ENCODE measurements at regions not wholly inside any gene's neighbourhood (a gene's known extent, or its start where the extent isn't known, plus 50 kb on each side); places are given as distances from the start of the nearest gene placed in this dataset.

GRCh38 chr11:113634940-113635575 lies 71.0 kb downstream of the TMPRSS5 start:
- DNase-seq (ENCODE audit: low read depth, low spot score), result no peak

DNA sequence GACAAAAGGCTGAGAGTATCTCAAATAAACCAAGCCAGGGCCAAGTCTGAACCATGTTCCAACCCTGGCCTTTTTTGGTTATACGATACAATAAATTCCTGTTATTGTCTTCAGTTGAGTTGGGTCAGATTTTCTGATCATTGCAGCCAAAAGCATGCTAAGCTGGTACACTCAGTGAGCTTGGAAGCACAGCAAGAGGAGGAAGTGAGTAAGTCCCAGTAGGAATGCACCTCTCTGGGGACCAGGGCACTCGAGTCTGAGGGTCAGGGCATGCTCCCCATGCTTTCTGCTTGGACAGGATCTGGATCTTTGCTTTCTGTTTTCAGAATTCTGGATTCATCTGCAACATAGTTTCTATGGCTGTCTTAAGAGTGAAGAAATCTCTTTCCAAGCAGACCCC lies 73.1 kb downstream of the TMPRSS5 start:
- no peak for DNase-seq (ENCODE audit: low read depth, low spot score)

DNA sequence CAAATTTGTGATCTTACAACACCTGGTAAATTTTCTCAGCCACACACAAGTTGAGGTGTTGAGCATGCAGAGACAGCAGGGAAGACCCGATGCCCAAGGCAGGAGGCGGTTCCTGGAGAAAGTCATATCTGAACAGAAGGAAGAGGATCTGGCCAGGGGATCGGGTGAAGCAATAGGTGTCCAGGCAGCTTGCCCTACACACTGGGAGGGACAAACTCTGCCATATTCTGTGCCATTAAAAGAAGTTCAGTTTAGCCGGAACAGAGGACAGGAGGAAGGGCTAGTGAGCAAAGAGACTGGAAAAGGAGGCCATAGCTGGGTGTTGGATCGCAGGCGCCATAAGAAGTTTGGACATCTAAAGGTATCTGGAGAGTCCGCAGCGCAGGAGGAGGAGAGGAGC lies 76.5 kb downstream of the TMPRSS5 start:
- DNase-seq (ENCODE audit: low read depth, low spot score), result no peak

DNA sequence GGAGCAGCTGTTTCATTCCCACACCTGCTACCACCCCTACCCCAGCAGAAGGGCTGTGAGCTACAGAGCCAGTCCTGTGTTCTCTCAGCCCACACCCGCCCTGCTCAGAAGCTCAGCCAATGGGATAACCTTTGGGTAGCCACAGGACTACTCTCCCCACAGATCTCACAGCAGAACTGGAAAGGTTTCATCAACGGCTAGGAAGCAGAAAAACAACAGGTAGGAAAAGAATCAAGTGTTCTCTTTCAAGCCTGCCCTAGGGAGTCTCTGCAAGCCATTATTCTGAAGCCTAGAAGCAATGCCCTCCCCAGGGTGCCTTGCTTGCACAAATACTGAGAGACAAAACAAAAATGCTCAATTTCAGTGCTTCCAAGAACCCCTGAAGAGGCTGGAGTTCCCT lies 77.2 kb downstream of the TMPRSS5 start:
- no peak for DNase-seq (ENCODE audit: low read depth, low spot score)

DNA sequence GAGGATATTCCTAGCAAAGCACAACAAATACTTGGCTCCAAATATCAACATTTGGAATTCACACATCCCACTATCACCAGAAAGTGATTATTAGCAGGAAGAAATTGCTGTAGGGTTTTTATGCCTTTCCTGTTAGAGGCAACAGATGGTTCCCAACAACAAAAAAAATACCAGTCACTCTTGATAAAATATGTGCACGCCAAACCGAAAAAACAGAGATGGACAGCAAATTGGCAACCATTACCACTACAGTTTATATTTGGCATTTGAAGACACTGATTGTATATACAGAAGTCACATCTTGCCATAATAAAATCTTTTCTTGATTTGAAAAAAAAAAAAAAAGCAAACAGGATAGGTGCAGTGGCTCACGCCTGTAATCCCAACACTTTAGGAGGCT lies 78.2 kb downstream of the TMPRSS5 start:
- no peak for DNase-seq (ENCODE audit: low read depth, low spot score)

DNA sequence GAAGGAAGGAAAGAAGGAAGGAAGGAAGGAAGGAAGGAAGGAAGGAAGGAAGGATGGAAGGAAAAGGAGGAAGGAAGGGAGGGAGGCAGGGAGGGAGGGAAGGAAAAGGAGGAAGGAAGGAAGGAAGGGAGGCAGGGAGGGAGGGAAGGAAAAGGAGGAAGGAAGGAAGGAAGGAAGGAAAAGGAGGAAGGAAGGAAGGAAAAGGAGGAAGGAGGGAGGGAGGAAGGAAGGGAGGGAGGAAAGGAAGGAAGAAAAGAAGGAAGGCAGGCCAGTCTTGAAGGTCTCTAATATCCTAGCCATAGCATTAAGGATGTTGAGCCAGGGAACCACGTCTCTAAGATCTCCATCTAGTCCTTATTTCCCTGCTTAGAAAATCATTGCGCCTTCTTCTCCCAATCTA lies 78.8 kb downstream of the TMPRSS5 start:
- DNase-seq (ENCODE audit: low read depth, low spot score), result no peak

GRCh38 chr11:113626736-113627135 lies 79.4 kb downstream of the TMPRSS5 start:
- no peak for DNase-seq (ENCODE audit: low read depth, low spot score)

GRCh38 chr11:113623114-113623513 lies 83.0 kb downstream of the TMPRSS5 start:
- no peak for DNase-seq (ENCODE audit: low read depth, low spot score)

GRCh38 chr11:113618360-113618759 lies 87.7 kb downstream of the TMPRSS5 start:
- DNase-seq (ENCODE audit: low read depth, low spot score), result no peak

GRCh38 chr11:113615773-113616172 lies 90.3 kb downstream of the TMPRSS5 start:
- DNase-seq (ENCODE audit: low read depth, low spot score), result no peak

- DNase-seq (ENCODE audit: low read depth, low spot score), result no peak
Measured at GRCh38 chr11:113615098-113615497, 91.0 kb downstream of the TMPRSS5 start.

DNA sequence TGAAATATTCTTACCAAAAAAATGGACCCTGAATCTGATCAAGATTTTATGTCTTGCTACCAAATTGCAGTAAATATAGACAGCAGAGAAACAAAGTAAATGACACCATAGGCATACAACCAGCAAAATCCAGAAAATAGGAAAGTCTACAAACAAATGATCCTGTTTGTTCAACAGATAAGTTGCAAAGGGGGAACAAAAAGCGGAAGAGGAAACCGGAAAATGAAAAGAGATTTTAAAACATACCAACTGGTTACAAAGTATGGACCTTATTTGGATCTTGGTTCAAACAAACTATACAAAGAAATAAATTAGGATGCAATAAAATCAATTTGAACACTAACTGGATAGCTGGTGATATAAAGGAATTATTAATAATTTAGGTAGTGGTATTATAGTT lies 92.0 kb downstream of the TMPRSS5 start:
- no peak for DNase-seq (ENCODE audit: low read depth, low spot score)

- no peak for DNase-seq (ENCODE audit: low read depth, low spot score)
Measured at GRCh38 chr11:113613619-113614018, 92.5 kb downstream of the TMPRSS5 start.

GRCh38 chr11:113604186-113604585 lies 101.9 kb downstream of the TMPRSS5 start:
- no peak for DNase-seq (ENCODE audit: low read depth, low spot score)

- DNase-seq (ENCODE audit: low read depth, low spot score), result no peak
Measured at GRCh38 chr11:113603277-113604059, 102.6 kb downstream of the TMPRSS5 start.

DNA sequence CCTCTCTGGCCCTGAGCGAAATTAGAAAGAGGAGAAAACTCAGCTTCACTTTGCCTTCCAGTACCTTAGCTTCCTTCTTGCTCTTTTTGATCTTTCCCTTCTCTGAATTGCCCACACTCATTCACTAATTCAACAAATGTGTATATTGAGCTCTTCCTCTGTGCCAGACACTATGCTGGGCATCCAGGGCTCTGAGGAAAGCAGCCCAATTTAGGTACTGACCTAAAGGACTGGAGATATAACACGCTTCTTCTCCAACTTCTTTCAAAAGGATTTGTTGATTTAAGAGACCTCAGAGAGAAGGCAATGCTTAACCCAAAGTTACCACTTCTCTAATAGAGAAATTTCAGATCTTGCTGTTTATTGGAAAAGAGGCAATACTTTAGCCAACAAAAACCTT lies 103.6 kb downstream of the TMPRSS5 start:
- DNase-seq (ENCODE audit: low read depth, low spot score), result no peak

DNA sequence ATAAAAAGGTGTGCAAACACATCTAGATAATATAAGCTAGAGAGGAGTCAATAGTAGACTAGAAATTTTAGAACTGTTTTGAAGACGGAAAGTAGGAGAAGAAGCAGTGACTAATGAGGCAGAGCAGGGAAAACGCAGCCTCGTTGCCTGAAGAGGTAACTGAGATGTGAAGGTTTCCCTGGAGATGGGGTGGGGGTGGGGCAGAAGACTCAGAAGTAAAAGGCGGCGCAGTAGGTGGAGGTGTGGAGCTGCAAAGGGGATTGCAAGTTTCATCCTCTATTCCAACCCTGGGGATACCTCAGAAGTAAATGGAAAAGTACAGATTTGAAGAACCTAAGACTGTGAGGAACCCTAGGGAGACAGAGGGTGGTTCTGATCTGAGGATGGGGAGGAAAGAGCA lies 109.5 kb downstream of the TMPRSS5 start:
- no peak for DNase-seq (ENCODE audit: low read depth, low spot score)

- DNase-seq (ENCODE audit: low read depth, low spot score), result no peak
Measured at GRCh38 chr11:113595810-113596594, 110.1 kb downstream of the TMPRSS5 start.

DNA sequence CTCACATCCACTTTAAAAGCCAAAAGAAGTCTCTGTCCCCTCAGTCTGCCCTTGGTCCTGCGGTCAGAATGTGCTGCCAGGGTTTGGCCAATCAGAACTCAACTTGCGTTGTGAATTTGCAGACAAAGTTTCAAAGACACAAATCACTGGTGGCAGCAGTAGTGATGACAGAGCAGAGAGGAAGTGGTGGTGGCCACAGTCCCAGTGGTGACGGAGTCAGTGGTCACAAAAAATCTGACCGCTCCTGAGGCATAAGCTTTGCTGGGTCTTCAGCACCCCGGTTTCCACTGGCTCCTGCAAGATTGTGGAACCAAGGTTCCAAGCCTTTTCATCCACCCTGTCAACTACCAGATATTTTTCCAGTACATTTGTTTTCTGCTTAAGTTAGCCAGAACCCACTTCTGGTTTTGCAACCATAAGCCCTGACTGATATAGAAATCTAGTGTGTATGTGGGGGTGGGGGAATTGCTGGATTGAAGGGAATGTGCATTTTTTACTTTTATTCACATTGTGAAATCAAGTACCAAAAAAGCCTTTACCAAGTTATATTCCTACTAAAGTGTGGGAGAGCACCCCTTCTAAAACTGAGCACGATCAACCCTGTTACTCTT lies 112.3 kb downstream of the TMPRSS5 start:
- no peak for DNase-seq (ENCODE audit: low read depth, low spot score)

DNA sequence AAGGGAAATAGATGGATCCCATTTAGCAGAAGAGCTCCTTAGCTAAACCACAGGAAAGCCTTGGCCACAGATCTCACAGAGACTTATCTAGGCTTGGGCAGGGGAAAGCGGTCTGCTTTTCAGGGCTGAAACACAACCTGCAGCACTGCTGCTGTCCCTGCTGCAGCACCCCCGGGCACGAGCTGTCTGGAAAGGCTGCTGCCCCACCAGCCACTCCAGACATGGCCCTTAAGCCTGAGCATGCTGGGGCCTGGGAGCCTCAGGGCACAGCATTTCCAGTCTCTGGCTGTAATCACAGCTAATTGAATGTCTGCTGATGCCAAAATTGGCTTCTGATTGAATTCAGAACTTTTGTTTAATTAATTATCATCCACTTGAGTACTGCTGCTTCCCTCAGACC lies 115.0 kb downstream of the TMPRSS5 start:
- no peak for DNase-seq (ENCODE audit: low read depth, low spot score)

DNA sequence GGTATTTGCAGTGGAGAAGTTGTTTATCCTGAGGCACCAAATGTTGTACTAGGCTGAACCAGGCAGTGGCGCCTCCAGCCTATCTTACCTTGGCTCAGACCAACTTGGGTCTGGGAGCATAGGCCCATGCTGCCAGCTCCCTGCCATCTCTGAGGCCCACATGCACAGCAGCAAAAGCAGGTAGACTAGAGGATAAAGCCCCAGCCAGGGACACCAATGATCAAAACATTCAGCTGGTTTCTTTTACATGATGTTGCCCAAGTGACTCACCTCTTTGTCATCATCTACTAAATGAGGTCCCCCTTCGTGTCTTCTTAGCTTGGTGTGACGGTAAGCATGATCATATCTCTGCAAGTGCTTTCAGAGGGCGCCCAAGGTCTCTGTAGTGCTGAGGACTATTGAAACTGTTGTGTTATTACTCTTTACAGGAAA lies 112.1 kb upstream of the DRD2 start:
- no peak for DNase-seq (ENCODE audit: low read depth, low spot score)

GRCh38 chr11:113584371-113584770 lies 109.2 kb upstream of the DRD2 start:
- no peak for DNase-seq (ENCODE audit: low read depth, low spot score)
